ENCODE measurements at regions not wholly inside any gene's neighbourhood (a gene's known extent, or its start where the extent isn't known, plus 50 kb on each side); places are given as distances from the start of the nearest gene placed in this dataset.
A peak's percentile ranks its signal among the peaks of the same experiment; 100 is the strongest.
"Not testable (repeated sequence)": the region's sequence is repeated elsewhere in the genome, so short reads cannot be mapped to it uniquely, and the experiment has no call there.

- Mint-ChIP-seq H3K4me3 (no peak overlapping the region), H3K27ac (no peak overlapping the region), H3K36me3 (no peaks in the 10 kb centered on the region), H3K4me1 (no peaks in the 10 kb centered on the region), H3K27me3 (peaks cover 2 to 4% of the 10 kb centered on the region in 2 donors), H3K9me3 (peaks cover 0 to 11% (median 3%) of the 10 kb centered on the region in 5 donors)
- H3K27me3 ChIP-seq (ENCODE audit: insufficient read depth, low read length, poor library complexity, severe bottlenecking) = no peaks in the 10 kb centered on the region
- H3K4me3 ChIP-seq (ENCODE audit: low read length) = no peak overlapping the region
- H3K27ac ChIP-seq (ENCODE audit: low read depth, low read length) = no peak overlapping the region
- CTCF ChIA-PET = no interaction called here
- no peaks in the 10 kb centered on the region for H3K36me3 ChIP-seq (ENCODE audit: insufficient read depth, low read length)
- H3K9me3 ChIP-seq (ENCODE audit: low read length) = no peaks in the 10 kb centered on the region
- no peaks in the 10 kb centered on the region for H3K4me1 ChIP-seq (ENCODE audit: insufficient read depth, low read length)
- no peak for DNase-seq
- POLR2A ChIA-PET = no interaction called here
These were observed 112.2 kb upstream of the ADTRP start for GRCh38 chr6:11890849-11891248.

- H3K36me3 ChIP-seq (ENCODE audit: insufficient read depth, low read length) = no peaks in the 10 kb centered on the region
- no peaks in the 10 kb centered on the region for H3K9me3 ChIP-seq (ENCODE audit: low read length)
- ChIA-PET POLR2A (no interaction called here), CTCF (no interaction called here)
- no peak overlapping the region for H3K27ac ChIP-seq (ENCODE audit: low read depth, low read length)
- no peaks in the 10 kb centered on the region for H3K4me1 ChIP-seq (ENCODE audit: insufficient read depth, low read length)
- no peak for DNase-seq
- H3K4me1 Mint-ChIP-seq = no peaks in the 10 kb centered on the region
- no peaks in the 10 kb centered on the region for H3K36me3 Mint-ChIP-seq
- H3K9me3 Mint-ChIP-seq = peaks cover 0 to 11% (median 3%) of the 10 kb centered on the region in 5 donors
- no peaks in the 10 kb centered on the region for H3K27me3 ChIP-seq (ENCODE audit: insufficient read depth, low read length, poor library complexity, severe bottlenecking)
- H3K27ac Mint-ChIP-seq = no peak overlapping the region
- H3K4me3 Mint-ChIP-seq = no peak overlapping the region
- peaks cover 2 to 4% of the 10 kb centered on the region in 2 donors for H3K27me3 Mint-ChIP-seq
- H3K4me3 ChIP-seq (ENCODE audit: low read length) = no peak overlapping the region
These were observed 111.6 kb upstream of the ADTRP start for GRCh38 chr6:11890209-11890608.

GRCh38 chr6:11889572-11889971 is 111.0 kb upstream of the ADTRP start:
- Histone ChIP-seq H3K27me3 (ENCODE audit: insufficient read depth, low read length, poor library complexity, severe bottlenecking) (no peaks in the 10 kb centered on the region), H3K9me3 (ENCODE audit: low read length) (no peaks in the 10 kb centered on the region), H3K4me1 (ENCODE audit: insufficient read depth, low read length) (no peaks in the 10 kb centered on the region), H3K36me3 (ENCODE audit: insufficient read depth, low read length) (no peaks in the 10 kb centered on the region), H3K4me3 (ENCODE audit: low read length) (no peak overlapping the region), H3K27ac (ENCODE audit: low read depth, low read length) (no peak overlapping the region)
- no peaks in the 10 kb centered on the region for H3K4me1 Mint-ChIP-seq
- DNase-seq = no peak
- peaks cover 2 to 4% of the 10 kb centered on the region in 2 donors for H3K27me3 Mint-ChIP-seq
- CTCF ChIA-PET = no interaction called here
- no peak overlapping the region for H3K27ac Mint-ChIP-seq
- peaks cover 0 to 11% (median 3%) of the 10 kb centered on the region in 5 donors for H3K9me3 Mint-ChIP-seq
- no peak overlapping the region for H3K4me3 Mint-ChIP-seq
- POLR2A ChIA-PET = no interaction called here
- no peaks in the 10 kb centered on the region for H3K36me3 Mint-ChIP-seq

- Mint-ChIP-seq H3K36me3 (no peaks in the 10 kb centered on the region), H3K4me3 (no peak overlapping the region), H3K9me3 (peaks cover 0 to 11% (median 3%) of the 10 kb centered on the region in 5 donors), H3K27me3 (peaks cover 2 to 4% of the 10 kb centered on the region in 2 donors), H3K27ac (no peak overlapping the region), H3K4me1 (no peaks in the 10 kb centered on the region)
- no peak for DNase-seq
- Histone ChIP-seq H3K27ac (ENCODE audit: low read depth, low read length) (no peak overlapping the region), H3K27me3 (ENCODE audit: insufficient read depth, low read length, poor library complexity, severe bottlenecking) (no peaks in the 10 kb centered on the region), H3K4me1 (ENCODE audit: insufficient read depth, low read length) (no peaks in the 10 kb centered on the region), H3K36me3 (ENCODE audit: insufficient read depth, low read length) (no peaks in the 10 kb centered on the region), H3K9me3 (ENCODE audit: low read length) (no peaks in the 10 kb centered on the region), H3K4me3 (ENCODE audit: low read length) (no peak overlapping the region)
- ChIA-PET CTCF (interaction anchor here (1.2 kb wide), 1 partner anchor 12 kb away, joined by 4 read pairs; no protein-coding TSS in a partner anchor), POLR2A (no interaction called here)
These were observed 110.1 kb upstream of the ADTRP start for GRCh38 chr6:11888727-11889126.

GRCh38 chr6:11885159-11885558 is 106.6 kb upstream of the ADTRP start:
- H3K27ac Mint-ChIP-seq = peak overlapping the region in 1 of 8 donors; percentile 21
- peaks cover 0 to 10% (median 0%) of the 10 kb centered on the region in 5 donors for H3K9me3 Mint-ChIP-seq
- ChIA-PET POLR2A (no interaction called here), CTCF (no interaction called here)
- Histone ChIP-seq H3K27ac (ENCODE audit: low read depth, low read length) (no peak overlapping the region), H3K27me3 (ENCODE audit: insufficient read depth, low read length, poor library complexity, severe bottlenecking) (no peaks in the 10 kb centered on the region), H3K4me3 (ENCODE audit: low read length) (no peak overlapping the region), H3K9me3 (ENCODE audit: low read length) (no peaks in the 10 kb centered on the region), H3K4me1 (ENCODE audit: insufficient read depth, low read length) (no peaks in the 10 kb centered on the region), H3K36me3 (ENCODE audit: insufficient read depth, low read length) (no peaks in the 10 kb centered on the region)
- H3K4me3 Mint-ChIP-seq = no peak overlapping the region
- peaks cover 4 to 11% of the 10 kb centered on the region in 2 donors for H3K27me3 Mint-ChIP-seq
- no peak for DNase-seq
- no peaks in the 10 kb centered on the region for H3K4me1 Mint-ChIP-seq
- H3K36me3 Mint-ChIP-seq = peaks cover 0 to 5% (median 0%) of the 10 kb centered on the region in 3 donors

- H3K4me1 Mint-ChIP-seq; H3K9me3 ChIP-seq (ENCODE audit: low read length); H3K36me3 Mint-ChIP-seq; POLR2A ChIA-PET; H3K4me3 ChIP-seq (ENCODE audit: low read length); CTCF ChIA-PET; H3K4me1 ChIP-seq (ENCODE audit: insufficient read depth, low read length); H3K27me3 ChIP-seq (ENCODE audit: insufficient read depth, low read length, poor library complexity, severe bottlenecking); H3K27ac ChIP-seq (ENCODE audit: low read depth, low read length); H3K4me3 Mint-ChIP-seq; DNase-seq; H3K36me3 ChIP-seq (ENCODE audit: insufficient read depth, low read length); H3K27ac Mint-ChIP-seq: not testable (repeated sequence)
- Mint-ChIP-seq H3K27me3 (peaks cover 5 to 22% of the 10 kb centered on the region in 2 donors), H3K9me3 (peaks cover 0 to 10% (median 0%) of the 10 kb centered on the region in 5 donors)
These were observed 104.9 kb upstream of the ADTRP start for GRCh38 chr6:11883471-11883870.

- H3K27ac Mint-ChIP-seq = peak overlapping the region in 1 of 8 donors; percentile 4
- POLR2A ChIA-PET = interaction anchor here (0.6 kb wide), 1 partner anchor 85 kb away, joined by 3 read pairs; no protein-coding TSS in a partner anchor
- CTCF ChIA-PET; H3K27me3 ChIP-seq (ENCODE audit: insufficient read depth, low read length, poor library complexity, severe bottlenecking); H3K36me3 Mint-ChIP-seq; H3K36me3 ChIP-seq (ENCODE audit: insufficient read depth, low read length); DNase-seq; H3K4me1 ChIP-seq (ENCODE audit: insufficient read depth, low read length); H3K9me3 ChIP-seq (ENCODE audit: low read length); H3K4me1 Mint-ChIP-seq; H3K27ac ChIP-seq (ENCODE audit: low read depth, low read length); H3K4me3 ChIP-seq (ENCODE audit: low read length); H3K4me3 Mint-ChIP-seq: not testable (repeated sequence)
- peaks cover 0 to 10% (median 0%) of the 10 kb centered on the region in 5 donors for H3K9me3 Mint-ChIP-seq
- H3K27me3 Mint-ChIP-seq = peaks cover 5 to 30% of the 10 kb centered on the region in 2 donors
These were observed 101.6 kb upstream of the ADTRP start for GRCh38 chr6:11880156-11880555.

GRCh38 chr6:11878735-11879134 is 100.1 kb upstream of the ADTRP start:
- H3K27ac ChIP-seq (ENCODE audit: low read depth, low read length) = no peak overlapping the region
- Mint-ChIP-seq H3K36me3 (peaks cover 0 to 10% (median 0%) of the 10 kb centered on the region in 3 donors), H3K9me3 (peaks cover 0 to 10% (median 0%) of the 10 kb centered on the region in 5 donors), H3K27me3 (peaks cover 8 to 34% of the 10 kb centered on the region in 2 donors), H3K4me1 (no peaks in the 10 kb centered on the region), H3K4me3 (no peak overlapping the region), H3K27ac (no peak overlapping the region)
- no peak overlapping the region for H3K4me3 ChIP-seq (ENCODE audit: low read length)
- no peaks in the 10 kb centered on the region for H3K36me3 ChIP-seq (ENCODE audit: insufficient read depth, low read length)
- no peaks in the 10 kb centered on the region for H3K27me3 ChIP-seq (ENCODE audit: insufficient read depth, low read length, poor library complexity, severe bottlenecking)
- POLR2A ChIA-PET = no interaction called here
- DNase-seq = no peak
- H3K4me1 ChIP-seq (ENCODE audit: insufficient read depth, low read length) = no peaks in the 10 kb centered on the region
- no peaks in the 10 kb centered on the region for H3K9me3 ChIP-seq (ENCODE audit: low read length)
- CTCF ChIA-PET = interaction anchor here (1.1 kb wide), 1 partner anchor 94 kb away, joined by 3 read pairs; no protein-coding TSS in a partner anchor
